ENCODE measurements at regions not wholly inside any gene's neighbourhood (a gene's known extent, or its start where the extent isn't known, plus 50 kb on each side); places are given as distances from the start of the nearest gene placed in this dataset.

DNA sequence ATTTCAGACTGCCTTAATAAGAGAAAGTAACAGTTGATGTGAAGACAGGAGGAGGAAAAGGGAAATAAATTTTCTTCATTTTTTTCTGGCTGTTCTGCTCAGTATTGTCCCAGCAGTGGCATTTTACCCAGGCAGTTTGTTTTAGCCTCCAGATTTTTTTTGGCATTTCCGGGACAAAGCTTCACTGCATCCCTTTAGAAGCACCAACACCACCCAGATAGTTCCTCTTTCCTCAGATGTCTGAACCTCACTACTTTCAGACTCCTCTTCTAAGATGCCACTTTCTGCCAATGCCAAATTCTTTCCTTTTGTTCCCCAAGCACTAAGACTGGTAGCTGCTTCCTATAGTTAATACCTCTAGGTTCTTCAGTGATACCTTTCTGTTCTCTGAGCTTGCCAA, 480.1 kb upstream of the SLC10A2 start:
- Histone ChIP-seq H3K9me3 (no peaks in the 10 kb centered on the region), H3K36me3 (replicated peaks in 1 of 2; ENCODE audit: insufficient read depth in 1 of 2, low read depth in 2 of 2) (no peaks in the 10 kb centered on the region), H3K27ac (no peak overlapping the region), H3K4me3 (no peak overlapping the region), H3K4me1 (no peaks in the 10 kb centered on the region), H3K27me3 (no peaks in the 10 kb centered on the region)
- TF ChIP-seq POLR2A (IDR thresholded peaks at IDR 0.05) = no peak
- TF ChIP-seq, protein P1, sequence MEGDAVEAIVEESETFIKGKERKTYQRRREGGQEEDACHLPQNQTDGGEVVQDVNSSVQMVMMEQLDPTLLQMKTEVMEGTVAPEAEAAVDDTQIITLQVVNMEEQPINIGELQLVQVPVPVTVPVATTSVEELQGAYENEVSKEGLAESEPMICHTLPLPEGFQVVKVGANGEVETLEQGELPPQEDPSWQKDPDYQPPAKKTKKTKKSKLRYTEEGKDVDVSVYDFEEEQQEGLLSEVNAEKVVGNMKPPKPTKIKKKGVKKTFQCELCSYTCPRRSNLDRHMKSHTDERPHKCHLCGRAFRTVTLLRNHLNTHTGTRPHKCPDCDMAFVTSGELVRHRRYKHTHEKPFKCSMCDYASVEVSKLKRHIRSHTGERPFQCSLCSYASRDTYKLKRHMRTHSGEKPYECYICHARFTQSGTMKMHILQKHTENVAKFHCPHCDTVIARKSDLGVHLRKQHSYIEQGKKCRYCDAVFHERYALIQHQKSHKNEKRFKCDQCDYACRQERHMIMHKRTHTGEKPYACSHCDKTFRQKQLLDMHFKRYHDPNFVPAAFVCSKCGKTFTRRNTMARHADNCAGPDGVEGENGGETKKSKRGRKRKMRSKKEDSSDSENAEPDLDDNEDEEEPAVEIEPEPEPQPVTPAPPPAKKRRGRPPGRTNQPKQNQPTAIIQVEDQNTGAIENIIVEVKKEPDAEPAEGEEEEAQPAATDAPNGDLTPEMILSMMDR (IDR thresholded peaks at IDR 0.05) = no peak
- ATAC-seq = no peak
- DNase-seq = no peak
- 66 to 67% methylated on average over 1 of the region's 1 CpG for WGBS, 2 donors
- intact Hi-C loops (cut with DNase I) = no loop called here

DNA sequence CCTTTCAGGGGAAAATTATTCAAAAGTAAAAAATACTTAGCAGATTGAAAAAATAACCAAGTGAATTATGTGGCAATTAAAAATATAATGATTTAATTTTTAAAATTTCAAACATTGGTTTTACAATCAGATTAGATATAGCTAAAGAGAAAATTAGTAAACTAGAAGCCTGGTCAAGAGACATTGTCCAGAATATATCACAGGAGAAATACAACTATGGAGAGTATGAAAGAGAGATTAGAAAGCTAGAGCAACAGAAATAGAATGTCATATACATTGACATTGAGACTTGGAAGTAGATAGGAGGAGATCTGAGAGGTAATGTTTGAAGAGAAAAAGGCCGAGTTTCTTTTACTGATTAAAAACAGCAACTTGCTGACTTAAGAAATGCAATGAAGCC, 476.4 kb upstream of the SLC10A2 start:
- no peaks in the 10 kb centered on the region for H3K27me3 ChIP-seq
- intact Hi-C loops (cut with DNase I) = no loop called here
- H3K4me1 ChIP-seq = no peaks in the 10 kb centered on the region
- 0 to 3% methylated on average over 1 of the region's 1 CpG for WGBS, 2 donors
- H3K4me3 ChIP-seq = no peak overlapping the region
- no peak for DNase-seq
- no peak for TF ChIP-seq POLR2A (IDR thresholded peaks at IDR 0.05)
- TF ChIP-seq, protein P1 (IDR thresholded peaks at IDR 0.05) = no peak
- no peaks in the 10 kb centered on the region for H3K9me3 ChIP-seq
- H3K27ac ChIP-seq = no peak overlapping the region
- no peaks in the 10 kb centered on the region for H3K36me3 ChIP-seq (replicated peaks in 1 of 2; ENCODE audit: insufficient read depth in 1 of 2, low read depth in 2 of 2)
- ATAC-seq = no peak

DNA sequence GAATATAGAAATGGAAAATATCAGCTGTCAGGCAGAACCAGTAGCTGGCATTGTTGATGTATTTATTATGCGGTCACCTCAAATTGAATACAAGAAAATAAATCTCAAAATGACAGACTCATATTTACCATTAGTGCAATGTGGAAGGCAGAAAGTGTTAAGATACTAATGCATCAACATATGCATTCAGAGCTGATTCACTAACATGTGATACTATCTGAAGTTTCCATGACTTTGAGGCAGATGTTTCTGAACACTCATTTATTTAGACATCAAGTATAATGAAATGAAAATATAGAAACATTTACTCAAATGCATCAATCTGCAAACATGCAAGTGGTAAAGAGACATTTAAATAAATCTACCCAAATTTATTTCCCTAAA, 474.2 kb upstream of the SLC10A2 start:
- ATAC-seq (no peak), DNase-seq (no peak)
- Histone ChIP-seq H3K27ac (no peak overlapping the region), H3K4me1 (no peaks in the 10 kb centered on the region), H3K4me3 (no peak overlapping the region), H3K9me3 (no peaks in the 10 kb centered on the region), H3K36me3 (replicated peaks in 1 of 2; ENCODE audit: insufficient read depth in 1 of 2, low read depth in 2 of 2) (no peaks in the 10 kb centered on the region), H3K27me3 (no peaks in the 10 kb centered on the region)
- no peak for TF ChIP-seq POLR2A (IDR thresholded peaks at IDR 0.05)
- TF ChIP-seq, protein P1 (IDR thresholded peaks at IDR 0.05) = no peak
- WGBS, 2 donors = 76 to 78% methylated on average over 1 of the region's 1 CpG
- intact Hi-C loops (cut with DNase I) = no loop called here

DNA sequence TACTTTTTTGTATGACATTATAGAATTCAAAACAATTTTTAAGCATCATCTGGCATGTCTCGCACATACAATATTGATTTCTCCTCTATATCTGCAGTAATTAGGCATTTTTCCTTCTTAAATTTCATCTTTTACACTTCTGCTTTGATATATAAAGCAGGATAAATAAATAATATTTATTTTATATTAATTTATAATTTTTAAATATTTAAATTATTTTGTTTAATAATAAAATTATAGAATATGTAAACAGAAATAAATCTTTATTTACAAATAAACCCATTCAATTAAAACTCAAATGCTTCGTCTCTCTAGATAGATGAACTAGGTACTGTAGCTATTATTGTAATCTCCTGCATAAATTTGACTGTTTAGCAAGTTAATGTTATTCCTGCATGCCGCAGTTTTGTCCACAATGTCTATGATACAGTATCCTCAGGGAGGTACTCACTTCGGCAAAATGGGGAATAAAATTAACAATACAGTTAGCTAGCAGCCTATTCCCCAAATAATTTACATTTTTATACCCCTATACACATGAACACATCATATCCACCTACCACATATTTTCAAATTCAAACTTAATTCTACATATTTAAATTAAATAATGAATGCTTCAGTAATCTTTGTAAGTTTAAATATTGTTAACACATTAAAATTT, 473.6 kb upstream of the SLC10A2 start:
- no peaks in the 10 kb centered on the region for H3K36me3 ChIP-seq (replicated peaks in 1 of 2; ENCODE audit: insufficient read depth in 1 of 2, low read depth in 2 of 2)

More for the DNA sequence above, 473.6 kb upstream of the SLC10A2 start:
- no peak for ATAC-seq
- Histone ChIP-seq H3K4me1 (no peaks in the 10 kb centered on the region), H3K9me3 (no peaks in the 10 kb centered on the region), H3K4me3 (no peak overlapping the region), H3K27ac (no peak overlapping the region), H3K27me3 (no peaks in the 10 kb centered on the region)
- no peak for DNase-seq
- intact Hi-C loops (cut with DNase I) = no loop called here
- 58 to 60% methylated on average over 4 of the region's 4 CpGs for WGBS, 2 donors
- no peak for TF ChIP-seq POLR2A (IDR thresholded peaks at IDR 0.05)
- TF ChIP-seq, protein P1 (IDR thresholded peaks at IDR 0.05) = no peak
